ENCODE measurements at regions not wholly inside any gene's neighbourhood (a gene's known extent, or its start where the extent isn't known, plus 50 kb on each side); places are given as distances from the start of the nearest gene placed in this dataset.
A peak's percentile ranks its signal among the peaks of the same experiment; 100 is the strongest.

DNA sequence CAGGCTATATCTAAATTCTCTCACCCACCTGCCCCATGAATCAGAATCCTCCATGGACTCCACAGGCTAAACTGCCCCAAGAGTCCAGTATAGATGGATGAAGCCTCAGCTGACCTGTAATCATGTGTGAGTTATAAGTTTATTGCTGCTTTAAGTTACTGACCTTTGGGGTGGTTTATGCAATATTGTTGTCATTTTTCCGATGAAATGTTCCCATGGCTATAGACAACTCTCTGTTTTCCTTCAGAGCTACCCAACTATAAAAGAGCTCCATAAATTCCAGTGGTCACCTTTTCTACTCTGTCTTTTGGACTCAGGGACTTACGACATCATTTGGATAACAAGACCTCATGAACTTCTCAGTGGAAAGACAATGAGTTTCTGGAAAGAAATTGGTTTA lies 212.1 kb downstream of the BMP2 start:
- ATAC-seq = no peak
- Histone ChIP-seq H3K27me3 (no peaks in the 10 kb centered on the region), H3K4me3 (no peak overlapping the region), H3K27ac (no peak overlapping the region), H3K9me3 (no peaks in the 10 kb centered on the region), H3K4me1 (no peaks in the 10 kb centered on the region), H3K36me3 (no peaks in the 10 kb centered on the region)
- 70 to 84% methylated on average over 2 of the region's 2 CpGs for WGBS, 2 donors
- DNase-seq = no peak
- TF ChIP-seq, protein P1, sequence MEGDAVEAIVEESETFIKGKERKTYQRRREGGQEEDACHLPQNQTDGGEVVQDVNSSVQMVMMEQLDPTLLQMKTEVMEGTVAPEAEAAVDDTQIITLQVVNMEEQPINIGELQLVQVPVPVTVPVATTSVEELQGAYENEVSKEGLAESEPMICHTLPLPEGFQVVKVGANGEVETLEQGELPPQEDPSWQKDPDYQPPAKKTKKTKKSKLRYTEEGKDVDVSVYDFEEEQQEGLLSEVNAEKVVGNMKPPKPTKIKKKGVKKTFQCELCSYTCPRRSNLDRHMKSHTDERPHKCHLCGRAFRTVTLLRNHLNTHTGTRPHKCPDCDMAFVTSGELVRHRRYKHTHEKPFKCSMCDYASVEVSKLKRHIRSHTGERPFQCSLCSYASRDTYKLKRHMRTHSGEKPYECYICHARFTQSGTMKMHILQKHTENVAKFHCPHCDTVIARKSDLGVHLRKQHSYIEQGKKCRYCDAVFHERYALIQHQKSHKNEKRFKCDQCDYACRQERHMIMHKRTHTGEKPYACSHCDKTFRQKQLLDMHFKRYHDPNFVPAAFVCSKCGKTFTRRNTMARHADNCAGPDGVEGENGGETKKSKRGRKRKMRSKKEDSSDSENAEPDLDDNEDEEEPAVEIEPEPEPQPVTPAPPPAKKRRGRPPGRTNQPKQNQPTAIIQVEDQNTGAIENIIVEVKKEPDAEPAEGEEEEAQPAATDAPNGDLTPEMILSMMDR (IDR thresholded peaks at IDR 0.05) = no peak
- FAIRE-seq = no peak
- intact Hi-C loops (cut with DNase I) = no loop called here

DNA sequence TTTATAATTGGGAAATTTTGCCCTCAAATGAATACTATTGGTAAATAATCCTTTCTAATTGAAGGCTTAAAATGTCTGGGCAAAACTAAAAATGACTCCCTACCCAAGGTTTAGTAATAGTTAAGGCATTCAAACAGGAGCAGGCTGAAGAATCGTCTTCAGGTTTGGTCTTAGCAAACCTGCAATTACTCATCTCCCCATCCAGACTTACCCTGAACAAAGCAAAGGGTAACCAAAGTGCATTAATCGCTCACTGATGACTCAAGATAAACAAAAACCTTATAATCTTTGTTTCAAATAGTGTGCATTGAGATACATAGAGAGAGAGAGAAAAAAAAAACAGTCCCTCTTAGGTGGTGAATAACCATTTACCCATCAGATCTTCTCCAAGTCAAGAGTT lies 225.5 kb downstream of the BMP2 start:
- no peak for ATAC-seq
- Histone ChIP-seq H3K4me1 (no peaks in the 10 kb centered on the region), H3K27me3 (no peaks in the 10 kb centered on the region), H3K9me3 (no peaks in the 10 kb centered on the region), H3K27ac (no peak overlapping the region), H3K4me3 (no peak overlapping the region), H3K36me3 (no peaks in the 10 kb centered on the region)
- TF ChIP-seq, protein P1 (IDR thresholded peaks at IDR 0.05) = no peak
- FAIRE-seq = no peak
- no peak for DNase-seq
- intact Hi-C loops (cut with DNase I) = no loop called here
- 19 to 23% methylated on average over 2 of the region's 2 CpGs for WGBS, 2 donors

DNA sequence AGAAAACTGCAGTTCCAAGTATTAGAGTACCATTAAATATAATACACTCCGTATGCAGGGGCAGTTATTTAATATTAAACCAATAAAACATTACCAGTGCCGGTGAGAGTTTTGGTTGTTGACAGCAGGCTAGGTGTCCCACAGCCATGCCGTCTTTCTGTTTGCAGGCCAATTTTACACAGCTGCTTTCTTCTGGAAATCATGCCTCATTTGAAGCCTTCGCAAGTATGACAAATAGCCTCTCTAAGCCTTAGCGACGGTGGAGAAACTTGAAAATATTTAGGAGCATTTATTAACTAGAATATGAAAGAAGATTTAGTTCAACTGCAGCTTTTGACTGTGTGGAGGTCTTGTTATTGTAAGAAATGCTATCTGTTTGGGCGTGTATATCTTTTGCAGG lies 226.0 kb downstream of the BMP2 start:
- Histone ChIP-seq H3K4me3 (no peak overlapping the region), H3K36me3 (no peaks in the 10 kb centered on the region), H3K27ac (no peak overlapping the region), H3K9me3 (no peaks in the 10 kb centered on the region), H3K4me1 (no peaks in the 10 kb centered on the region), H3K27me3 (no peaks in the 10 kb centered on the region)
- ATAC-seq (no peak), DNase-seq (no peak), FAIRE-seq (no peak)
- WGBS, 2 donors = 23 to 25% methylated on average over 7 of the region's 7 CpGs
- intact Hi-C loops (cut with DNase I) = no loop called here
- TF ChIP-seq, protein P1 (IDR thresholded peaks at IDR 0.05) = no peak

DNA sequence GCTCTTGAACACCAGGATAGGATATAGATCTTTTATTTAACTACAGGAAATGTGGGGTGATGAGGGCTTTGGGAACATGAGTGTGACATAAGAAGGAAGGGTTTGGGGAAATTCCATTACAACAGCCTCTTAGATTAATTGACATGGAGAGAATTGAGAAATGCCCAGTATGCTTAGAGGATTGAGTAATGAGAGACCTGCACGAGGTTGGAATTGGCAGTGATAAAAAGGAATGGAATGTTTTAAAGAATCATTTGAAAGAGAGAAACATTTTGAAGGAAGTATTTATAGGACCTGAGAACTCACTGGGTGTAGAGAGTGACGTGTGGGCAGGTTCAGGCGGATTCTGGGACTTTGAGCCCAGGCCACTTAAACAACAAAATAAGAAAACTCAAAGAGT lies 227.0 kb downstream of the BMP2 start:
- intact Hi-C loops (cut with DNase I) = no loop called here
- Histone ChIP-seq H3K9me3 (no peaks in the 10 kb centered on the region), H3K4me1 (no peaks in the 10 kb centered on the region), H3K27me3 (no peaks in the 10 kb centered on the region), H3K27ac (no peak overlapping the region), H3K36me3 (no peaks in the 10 kb centered on the region), H3K4me3 (no peak overlapping the region)
- TF ChIP-seq, protein P1 (IDR thresholded peaks at IDR 0.05) = no peak
- DNase-seq = no peak
- FAIRE-seq = no peak
- peak in 2 of 4 donors; percentile 21 to 45 for ATAC-seq
- 43 to 49% methylated on average over 3 of the region's 3 CpGs for WGBS, 2 donors

DNA sequence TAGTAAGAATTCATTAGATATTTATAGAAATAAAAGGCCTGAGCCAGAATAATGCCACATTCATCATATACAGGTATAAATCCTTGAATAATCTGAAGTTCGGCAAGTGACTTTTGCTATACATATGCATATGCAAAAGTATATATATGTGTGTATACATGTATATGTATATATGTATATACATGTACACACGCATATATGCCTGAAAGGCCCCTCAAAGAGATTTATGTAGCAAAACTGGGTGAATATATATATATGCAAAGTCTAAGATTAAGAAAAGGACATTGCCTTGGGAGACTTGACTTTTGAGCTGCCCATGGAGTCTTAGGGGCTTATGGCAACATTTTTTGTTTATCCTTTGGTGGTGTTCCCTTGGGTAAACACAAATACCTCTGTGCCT lies 231.4 kb downstream of the BMP2 start:
- DNase-seq (no peak), ATAC-seq (no peak), FAIRE-seq (no peak)
- intact Hi-C loops (cut with DNase I) = no loop called here
- Histone ChIP-seq H3K36me3 (no peaks in the 10 kb centered on the region), H3K9me3 (no peaks in the 10 kb centered on the region), H3K27ac (no peak overlapping the region), H3K27me3 (no peaks in the 10 kb centered on the region), H3K4me1 (no peaks in the 10 kb centered on the region), H3K4me3 (no peak overlapping the region)
- TF ChIP-seq, protein P1 (IDR thresholded peaks at IDR 0.05) = no peak
- WGBS, 2 donors = 80 to 86% methylated on average over 2 of the region's 2 CpGs
